HG03196 (cell line): ENCODE measurements at regions not wholly inside any gene's neighbourhood (a gene's known extent, or its start where the extent isn't known, plus 50 kb on each side); places are given as distances from the start of the nearest gene placed in this dataset.
A peak's percentile ranks its signal among the peaks of the same experiment; 100 is the strongest.

ENCODE experiments used
- ATAC-seq: cut with Tn5 transposase; IDR thresholded peaks from one replicate; pipeline ENCODE4 v1.9.1; 2021; ENCODE audit not compliant: unreplicated experiment

DNA sequence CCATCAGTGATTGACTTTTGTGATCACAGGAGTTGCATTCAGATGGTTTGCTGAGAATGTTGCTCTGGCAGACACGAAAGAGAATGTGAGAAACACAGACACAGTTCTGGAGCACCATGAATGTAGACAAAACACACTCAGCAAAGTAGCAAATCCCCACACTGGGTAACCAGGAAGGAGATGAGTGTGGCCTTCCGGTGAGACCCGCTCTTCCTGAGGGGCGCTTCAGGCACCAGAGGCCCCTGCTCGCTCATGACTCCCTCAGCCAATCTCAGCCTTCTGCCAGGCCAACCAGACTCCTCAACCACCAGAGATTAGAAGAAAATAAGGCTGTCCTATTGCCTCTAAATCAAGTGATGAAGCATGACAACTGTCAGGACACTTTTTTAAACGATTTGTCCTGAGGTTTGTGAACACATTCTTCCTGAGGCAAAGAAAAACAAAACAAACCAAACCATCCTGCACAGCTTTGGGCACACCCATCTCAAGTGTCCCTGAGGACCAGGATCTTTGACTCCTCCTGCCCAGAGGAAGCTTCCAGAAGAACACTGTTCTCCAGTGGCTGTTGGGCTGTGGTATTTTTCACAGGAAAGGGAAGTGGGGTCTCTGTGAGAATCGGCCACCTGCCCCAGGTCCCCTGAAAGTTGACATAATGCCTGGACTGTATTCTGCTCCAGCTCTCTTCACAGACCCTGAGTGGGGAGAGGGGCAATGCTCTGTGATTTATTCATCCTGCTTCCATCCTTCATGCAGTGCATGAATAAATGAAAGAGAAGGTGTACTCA is 152.8 kb downstream of the BCL11A start:
- ATAC-seq, result no peak

DNA sequence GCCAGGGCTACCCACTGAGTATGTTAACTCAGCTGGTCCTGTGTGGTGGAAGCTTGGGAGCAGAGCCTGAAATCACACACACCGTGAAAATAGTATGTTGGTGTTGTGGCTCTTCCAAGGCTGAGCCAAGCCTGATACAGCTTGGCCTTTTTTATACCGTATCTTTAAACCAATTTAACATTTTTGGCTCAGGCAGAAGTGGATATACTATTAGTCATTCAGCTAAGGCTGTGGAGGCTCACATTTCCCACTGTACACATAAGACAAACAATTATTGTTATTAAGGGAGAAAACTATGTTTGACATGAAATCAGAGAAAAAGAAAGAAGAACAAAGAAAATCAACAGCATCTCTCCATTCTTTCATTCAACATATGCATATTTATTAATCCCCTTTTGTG is 159.0 kb downstream of the BCL11A start:
- ATAC-seq, result no peak

DNA sequence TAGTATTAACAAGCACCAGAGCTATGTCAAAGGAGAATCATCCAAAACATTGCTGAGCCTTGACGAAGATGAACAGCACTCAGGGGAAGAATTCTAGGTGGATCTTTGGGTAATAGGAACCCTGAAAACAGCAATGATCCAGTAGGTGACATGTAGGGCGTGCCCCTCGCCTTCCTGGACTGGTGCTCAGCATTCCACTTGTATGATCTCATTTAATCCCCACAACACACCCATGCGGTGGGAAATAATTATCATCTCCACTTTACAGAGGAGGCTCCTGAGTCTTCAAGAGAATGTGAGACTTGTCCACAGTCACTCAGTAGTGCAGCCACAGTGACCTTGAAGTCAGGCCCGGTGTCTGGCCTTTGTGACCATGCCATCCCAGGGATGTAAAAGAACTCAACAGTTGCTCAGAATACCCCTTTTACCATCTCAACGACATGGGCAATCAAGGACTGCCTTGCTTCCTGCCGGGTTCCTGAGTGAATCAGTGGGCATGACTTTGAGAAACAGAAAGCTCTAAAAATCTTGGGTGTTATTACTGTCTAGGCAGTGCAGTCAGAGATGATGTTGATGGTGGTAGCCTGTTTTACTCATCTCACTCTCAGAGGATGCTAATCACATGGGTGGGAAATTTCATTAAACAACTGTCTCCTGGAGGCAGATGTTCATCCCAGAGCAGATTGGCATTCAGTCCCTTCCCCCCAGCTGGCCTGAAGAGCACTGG is 161.6 kb downstream of the BCL11A start:
- no peak for ATAC-seq

DNA sequence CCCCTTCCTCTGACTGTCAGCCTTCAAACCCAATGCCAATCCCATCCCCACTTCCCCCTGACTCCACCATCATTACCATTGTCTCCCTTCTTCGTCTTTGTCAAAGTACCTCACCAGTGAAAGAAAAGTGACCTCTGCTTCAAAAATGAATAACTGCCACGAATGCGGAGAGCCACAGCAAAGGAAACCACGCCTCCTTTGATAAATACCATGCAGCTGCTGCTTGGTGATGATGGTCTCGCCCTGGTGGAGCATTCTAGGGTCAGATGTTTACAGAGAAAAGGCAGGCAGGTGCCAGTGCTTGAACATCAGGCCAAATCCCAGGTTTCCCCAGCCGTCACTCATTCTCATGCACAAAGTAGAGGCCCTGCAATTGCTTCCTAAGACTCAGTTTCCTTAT is 162.2 kb downstream of the BCL11A start:
- no peak for ATAC-seq

DNA sequence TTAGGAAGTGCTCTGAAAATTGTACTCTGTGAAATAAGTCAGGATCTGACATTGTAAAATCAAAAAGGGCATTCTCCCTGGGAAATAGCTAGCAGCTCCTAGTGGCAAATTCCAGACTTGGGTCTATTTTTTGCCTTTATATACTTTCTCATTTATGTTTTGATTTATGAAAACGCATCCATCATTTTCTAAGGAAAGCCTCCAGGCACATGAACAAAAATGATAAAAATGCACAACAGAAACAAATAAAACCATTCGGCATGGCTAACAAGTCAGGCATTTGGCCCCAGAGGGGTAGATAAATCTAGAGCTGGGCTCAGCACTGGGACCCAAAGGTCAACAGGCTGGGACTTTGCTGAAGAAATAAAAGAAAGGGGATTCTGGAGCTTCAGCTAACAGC is 167.0 kb downstream of the BCL11A start:
- ATAC-seq, result no peak

DNA sequence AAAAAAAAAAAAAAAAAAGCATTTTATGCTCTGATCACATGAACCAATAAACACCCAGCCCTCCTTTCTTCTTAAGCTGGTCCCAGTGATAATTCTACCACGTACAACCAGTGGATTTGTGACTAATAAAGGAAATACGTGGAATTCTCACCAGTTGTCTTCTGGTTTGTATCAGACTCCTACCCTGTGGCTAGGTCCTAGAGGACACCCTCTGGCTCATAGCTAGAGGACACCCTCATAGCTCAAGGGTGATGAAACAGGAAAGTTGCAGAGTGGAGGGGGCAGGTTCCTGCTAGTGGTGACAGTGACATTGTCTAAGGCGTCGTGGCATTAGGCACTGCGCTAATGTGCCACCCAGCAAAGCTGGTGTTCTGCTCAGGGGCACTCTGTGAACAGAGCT is 167.8 kb downstream of the BCL11A start:
- no peak for ATAC-seq

DNA sequence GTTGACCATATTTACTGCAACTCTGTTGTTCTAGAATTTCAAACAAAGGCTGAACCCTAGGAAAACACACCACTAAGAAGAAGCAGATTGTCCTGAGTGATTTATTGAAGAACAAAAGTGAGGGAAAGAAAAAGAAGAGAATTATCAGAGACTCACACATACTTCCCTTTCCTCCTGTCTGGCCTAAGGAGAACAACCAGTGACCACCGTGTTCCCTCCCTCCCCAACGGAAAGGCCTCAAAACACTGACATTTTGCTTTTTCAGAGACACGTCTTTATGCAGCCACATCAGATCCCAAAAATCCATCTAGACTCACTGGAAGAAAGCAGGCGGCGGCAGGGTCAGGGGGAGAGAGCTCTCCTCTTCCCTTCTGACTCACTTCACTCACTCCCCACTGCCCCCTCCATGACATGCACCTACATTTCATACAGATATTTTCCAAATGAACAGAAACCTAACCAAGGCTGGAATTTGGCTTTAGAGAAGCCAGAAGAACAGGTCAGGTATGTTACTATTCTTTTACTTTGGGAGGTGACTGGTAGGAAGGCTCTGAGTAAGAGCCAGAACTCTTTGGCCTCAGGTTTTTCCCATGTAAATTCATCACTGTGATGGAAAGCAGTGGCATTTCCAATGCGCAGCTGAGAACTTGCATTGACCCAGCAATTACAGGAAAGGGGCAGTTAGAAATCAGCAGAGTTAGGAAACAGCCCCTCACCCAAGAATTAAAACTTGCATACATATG is 169.9 kb downstream of the BCL11A start:
- no peak for ATAC-seq

DNA sequence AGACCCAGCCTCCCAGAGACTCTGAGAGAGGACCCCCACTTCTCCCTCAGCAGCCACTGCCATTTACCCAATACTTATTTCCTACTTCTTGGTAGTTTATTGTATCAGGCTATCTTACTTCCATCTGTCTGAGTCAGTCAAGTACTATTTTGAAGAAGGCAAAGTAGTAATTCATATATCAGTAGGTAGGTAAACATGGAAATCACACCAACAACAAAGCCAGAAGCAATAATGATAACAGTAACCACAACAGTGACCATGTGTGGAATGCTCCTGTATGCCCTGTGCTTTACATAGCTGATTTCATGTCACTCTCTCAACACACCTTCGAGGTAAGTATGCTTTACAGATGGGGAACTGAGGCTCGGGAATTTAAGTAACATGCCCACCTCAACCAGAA is 173.0 kb downstream of the BCL11A start:
- ATAC-seq, result no peak

DNA sequence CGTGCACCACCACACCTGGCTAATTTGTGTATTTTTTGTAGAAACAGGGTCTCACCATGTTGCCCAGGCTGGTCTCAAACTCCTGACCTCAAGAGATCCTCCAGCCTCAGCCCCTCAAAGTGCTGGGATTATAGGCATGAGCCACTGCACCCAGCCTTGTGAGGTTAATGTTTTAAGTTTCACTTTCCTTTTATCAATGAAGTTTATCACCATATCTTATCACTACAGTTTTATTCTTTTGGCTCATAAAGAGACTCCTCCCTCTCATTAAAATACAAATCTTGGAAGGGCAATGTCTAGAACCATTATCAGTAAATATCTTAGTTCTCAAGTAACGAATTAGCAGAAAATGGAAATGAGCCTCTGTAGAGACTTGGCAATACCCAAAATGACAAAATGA is 173.8 kb downstream of the BCL11A start:
- ATAC-seq, result no peak

DNA sequence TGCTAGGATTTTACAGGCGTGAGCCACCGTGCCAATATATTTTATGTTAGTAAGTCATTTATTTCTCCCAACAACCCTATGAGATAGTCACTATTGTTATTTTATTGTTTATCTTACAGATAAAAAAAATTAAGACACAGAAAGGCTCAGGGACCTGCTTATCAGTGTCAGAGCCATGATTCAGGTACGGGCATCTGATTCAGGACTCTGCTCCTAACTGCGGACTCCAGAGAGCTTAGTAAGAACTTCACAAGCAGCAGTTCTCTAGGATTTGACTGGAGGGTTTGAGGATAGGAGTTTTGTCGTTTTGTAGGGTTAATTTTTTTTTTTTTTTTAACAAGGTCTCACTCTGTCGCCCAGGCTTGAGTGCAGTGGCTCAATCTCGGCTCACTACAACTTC is 174.2 kb downstream of the BCL11A start:
- ATAC-seq, result no peak

DNA sequence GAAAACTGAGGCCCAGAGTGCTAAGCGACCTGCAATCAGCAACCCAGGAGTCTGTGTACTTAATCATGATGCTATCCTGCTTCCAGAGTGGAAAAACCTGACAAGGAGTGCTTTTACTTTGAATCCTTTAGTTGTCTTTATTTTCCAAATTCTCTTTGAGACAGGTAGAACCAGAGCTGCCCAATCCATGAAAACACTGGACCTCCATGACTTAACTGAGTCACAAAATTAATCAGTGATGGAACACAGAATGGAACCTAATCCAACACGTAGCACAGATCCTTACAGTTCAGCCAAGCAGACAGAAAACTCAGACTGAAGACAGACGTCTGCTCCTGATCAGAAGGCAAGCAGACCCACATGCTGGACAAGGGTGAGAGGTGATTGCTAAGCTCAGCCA is 175.6 kb downstream of the BCL11A start:
- no peak for ATAC-seq

DNA sequence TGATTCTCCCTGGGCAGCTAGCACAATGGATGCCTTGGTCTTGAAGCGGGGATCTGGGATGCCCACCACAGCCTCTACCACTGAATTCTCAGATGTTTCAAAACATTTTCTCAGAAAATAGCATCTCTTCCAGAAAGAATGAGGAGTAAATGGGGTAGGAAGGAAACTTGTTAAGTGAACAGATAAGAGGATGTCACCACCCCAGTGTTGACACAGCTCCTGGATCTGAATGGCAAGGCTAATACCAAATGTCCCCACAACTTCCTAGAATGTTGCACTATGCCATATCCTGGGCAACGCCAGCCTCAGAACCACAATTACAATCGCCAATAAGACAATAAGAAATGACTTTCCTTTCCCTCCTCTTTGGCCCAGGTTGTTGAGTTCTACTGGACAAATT is 177.2 kb downstream of the BCL11A start:
- ATAC-seq, result no peak

DNA sequence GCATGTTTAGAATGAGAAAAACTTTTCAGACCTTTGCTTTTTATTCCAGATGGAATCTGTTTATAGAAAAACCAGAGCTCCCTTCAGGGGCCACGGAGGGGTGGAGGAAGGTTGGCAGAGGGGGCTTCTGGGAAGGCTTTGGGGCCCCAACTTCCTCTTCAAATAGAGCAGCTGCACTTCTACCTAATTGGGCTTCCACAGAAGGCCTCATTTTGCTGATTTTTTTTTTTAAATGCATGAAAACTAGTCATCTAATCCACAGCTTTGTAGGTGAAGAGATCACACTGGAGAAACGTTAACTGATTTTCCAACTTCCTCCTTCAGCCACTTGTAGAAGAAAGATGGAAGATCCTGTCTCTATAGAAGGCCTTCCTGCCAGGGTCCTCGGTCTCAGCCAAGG is 181.8 kb downstream of the BCL11A start:
- ATAC-seq, result no peak

DNA sequence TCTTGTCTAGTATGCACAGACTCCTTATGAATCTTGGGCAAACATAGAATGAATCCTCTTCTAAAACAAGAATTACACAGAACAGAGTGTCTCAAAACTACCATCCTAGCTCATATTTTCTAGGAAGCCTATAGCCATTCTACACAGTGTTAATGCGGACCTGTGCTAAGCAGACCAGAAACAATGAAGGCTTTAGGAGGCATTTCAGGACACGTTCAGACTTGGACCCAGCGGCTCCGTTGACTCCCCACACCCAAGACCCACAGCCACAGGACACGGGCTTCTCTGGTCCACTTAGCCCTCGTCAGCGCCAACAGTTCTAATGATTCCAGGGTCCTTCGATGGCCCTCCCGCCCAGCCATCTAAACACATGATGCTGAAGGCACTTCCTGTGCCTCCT is 182.2 kb downstream of the BCL11A start:
- no peak for ATAC-seq

DNA sequence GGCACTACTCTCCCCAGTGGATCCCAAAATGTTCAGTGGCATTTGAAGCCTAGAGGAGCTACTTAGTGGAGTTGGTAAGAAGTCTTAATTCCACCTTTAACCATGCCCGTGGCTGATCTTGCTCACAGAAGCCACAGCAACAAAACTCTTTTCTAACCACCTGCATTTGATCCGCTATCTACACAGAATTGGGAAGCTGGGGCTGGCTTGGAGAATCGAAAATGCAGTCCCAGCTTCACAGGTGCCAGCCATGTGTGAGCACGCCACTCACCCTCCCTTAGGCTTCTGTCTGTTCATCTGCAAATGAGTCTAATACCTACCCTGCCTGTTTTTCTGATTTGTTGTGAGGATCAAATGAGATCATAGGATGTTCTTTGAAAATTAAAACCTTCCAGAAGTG is 182.6 kb downstream of the BCL11A start:
- no peak for ATAC-seq

DNA sequence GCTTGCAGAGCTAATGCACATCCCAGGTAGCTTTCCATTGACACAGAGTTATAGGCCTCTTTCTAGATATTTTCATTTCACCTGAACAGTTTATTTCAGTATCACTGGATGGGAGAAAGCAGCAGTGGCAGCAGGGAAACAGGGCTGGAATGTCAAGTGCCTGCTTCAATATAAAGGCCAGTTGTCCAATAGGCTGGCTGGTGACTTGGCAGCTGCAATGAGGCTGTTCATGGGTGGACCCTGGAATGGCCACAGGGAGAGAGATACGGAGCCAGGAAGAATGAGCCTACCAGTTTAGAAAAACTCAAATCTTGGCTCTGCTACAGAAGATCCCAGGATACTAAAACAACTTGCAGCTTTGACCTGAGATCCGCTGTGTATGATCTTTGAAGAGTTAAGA is 185.0 kb downstream of the BCL11A start:
- no peak for ATAC-seq

DNA sequence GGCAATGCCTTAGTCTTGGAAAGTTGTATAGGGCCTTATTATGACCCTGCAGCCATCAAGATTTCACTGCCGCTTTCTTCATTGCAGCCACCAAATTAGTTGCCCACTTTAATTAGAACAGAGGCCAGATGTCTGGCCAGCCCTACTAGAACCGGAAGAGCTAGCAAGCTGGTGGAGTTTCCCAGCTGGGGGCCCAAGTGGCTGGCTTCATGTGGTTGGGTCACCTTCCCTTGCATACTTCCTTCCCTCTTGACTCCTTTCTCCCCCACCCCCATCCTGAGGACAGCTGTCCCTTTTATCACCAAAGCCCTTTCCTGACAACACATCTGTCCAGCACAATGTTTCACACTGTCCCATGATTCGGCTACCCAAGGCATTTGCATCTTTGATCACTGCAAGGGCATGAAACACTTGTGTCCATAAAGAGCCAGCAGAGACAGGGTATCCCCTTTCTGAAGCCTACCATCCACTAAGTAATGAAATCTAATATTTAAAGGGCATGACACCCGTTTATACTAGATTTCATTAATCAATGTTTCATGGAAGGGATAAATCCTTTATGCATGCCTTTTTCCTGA is 187.2 kb downstream of the BCL11A start:
- peak; percentile 67 for ATAC-seq

DNA sequence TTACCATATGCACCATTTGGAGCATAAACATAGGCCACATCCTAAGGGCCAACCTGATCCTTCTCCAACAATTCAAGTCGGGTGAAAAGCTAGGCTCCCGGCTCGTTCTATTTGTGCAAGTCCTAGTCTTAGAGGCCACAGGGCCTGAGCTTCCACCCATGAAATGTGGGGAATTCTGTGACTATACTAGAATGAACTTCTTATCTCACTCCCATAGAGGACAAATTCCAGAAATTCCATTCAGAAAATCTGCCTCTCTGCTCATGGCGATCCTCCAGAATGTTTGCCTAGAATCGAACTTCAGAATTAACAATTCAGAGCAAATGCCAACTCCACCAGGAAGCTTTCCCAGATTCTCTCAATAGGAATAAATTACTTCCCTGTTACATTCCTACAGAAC is 187.9 kb downstream of the BCL11A start:
- ATAC-seq, result no peak

DNA sequence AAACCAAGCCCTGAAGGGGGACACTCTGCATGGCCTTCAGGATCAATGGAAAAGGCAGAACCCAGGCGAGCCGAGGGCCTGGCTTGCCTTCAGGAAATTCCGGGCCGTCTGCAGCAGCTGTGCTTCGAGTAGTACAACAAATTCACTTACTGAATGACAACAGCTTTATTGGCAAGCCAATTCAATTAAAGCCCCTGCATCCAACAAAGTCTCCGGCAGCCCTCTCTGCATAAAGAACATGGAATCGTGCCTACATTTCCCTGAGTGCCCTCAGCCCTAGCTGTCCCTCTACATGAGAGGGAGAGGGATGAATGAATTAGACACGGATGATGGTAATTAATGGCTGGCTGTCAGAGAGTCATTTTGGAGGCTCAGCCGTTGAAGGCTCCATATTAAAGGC is 189.0 kb downstream of the BCL11A start:
- no peak for ATAC-seq

DNA sequence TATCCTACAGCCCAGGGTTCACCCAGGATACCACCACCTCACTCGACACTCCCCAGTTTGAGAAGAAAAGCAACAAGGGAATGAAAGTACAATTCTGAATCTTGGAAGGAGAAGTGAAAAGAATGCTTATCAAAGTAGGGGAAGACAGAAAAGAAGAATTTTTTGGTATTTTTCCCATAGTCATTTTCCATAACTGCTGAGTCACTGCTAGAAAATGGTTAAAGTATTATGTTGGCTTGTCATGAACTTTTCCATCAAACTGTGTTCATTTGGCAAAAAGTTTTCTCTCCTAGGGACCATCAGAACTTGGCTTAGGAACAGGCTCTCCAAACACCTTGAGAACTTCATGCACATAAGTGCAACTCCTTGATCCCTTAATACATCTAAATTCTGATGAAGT is 192.0 kb downstream of the BCL11A start:
- no peak for ATAC-seq

DNA sequence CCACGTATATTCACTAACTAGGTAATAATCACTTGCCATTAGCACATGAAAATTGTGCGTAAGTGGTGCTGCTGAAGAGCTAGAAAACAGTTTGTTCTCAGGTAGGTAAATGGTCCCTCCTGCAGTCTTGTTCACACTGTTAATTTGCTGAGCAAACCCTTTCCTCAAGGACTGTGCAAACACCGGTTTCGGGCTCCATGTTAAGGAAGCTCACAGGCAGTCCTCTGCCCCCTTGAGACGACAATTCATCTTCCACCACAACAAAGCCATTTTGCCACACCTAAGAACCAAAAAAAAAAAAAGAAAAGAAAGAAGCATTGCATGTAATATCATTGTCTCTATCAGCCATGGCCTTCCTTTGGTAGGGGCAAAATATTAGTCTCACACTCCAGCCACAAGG is 193.9 kb downstream of the BCL11A start:
- no peak for ATAC-seq

DNA sequence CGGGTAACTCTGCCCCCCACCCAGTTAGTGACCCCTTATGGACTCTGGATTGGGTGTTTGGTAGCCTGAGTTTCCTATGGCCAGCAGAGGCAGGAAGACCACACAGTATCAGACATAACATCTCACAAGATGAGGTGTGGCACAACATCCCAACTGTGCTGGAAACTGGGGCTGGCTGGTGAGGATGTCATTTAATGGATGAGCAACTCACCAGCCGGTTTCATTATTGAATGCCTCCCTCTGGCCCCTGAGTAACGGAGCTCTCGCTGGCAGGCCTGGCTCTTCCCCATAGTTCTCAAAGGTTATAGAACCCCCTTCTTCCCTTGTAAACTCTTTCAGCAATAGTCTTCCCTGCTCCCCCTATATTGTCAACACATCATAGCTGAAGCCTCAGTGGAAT is 195.0 kb downstream of the BCL11A start:
- no peak for ATAC-seq
